Astrocyte (in vitro differentiated cells and primary cell): ENCODE measurements at regions not wholly inside any gene's neighbourhood (a gene's known extent, or its start where the extent isn't known, plus 50 kb on each side); places are given as distances from the start of the nearest gene placed in this dataset.

Experiments
- EZH2 ChIP-seq: IDR thresholded peaks from 2 replicates; pipeline ENCODE4 v1.6.1; 2012; ENCODE audit warnings: mild to moderate bottlenecking, low read length, inconsistent platforms; ENCODE audit not compliant: insufficient read depth
- TF ChIP-seq, protein P1 (sequence below): IDR thresholded peaks from 2 replicates; pipeline ENCODE4 v1.5.1; 2011; ENCODE audit warnings: low read depth, mild to moderate bottlenecking, inconsistent platforms, low read length, moderate library complexity; ENCODE audit not compliant: insufficient read depth

- TF ChIP-seq EZH2: no peak
- TF ChIP-seq, protein P1, sequence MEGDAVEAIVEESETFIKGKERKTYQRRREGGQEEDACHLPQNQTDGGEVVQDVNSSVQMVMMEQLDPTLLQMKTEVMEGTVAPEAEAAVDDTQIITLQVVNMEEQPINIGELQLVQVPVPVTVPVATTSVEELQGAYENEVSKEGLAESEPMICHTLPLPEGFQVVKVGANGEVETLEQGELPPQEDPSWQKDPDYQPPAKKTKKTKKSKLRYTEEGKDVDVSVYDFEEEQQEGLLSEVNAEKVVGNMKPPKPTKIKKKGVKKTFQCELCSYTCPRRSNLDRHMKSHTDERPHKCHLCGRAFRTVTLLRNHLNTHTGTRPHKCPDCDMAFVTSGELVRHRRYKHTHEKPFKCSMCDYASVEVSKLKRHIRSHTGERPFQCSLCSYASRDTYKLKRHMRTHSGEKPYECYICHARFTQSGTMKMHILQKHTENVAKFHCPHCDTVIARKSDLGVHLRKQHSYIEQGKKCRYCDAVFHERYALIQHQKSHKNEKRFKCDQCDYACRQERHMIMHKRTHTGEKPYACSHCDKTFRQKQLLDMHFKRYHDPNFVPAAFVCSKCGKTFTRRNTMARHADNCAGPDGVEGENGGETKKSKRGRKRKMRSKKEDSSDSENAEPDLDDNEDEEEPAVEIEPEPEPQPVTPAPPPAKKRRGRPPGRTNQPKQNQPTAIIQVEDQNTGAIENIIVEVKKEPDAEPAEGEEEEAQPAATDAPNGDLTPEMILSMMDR: no peak
Measured at GRCh38 chr5:130875656-130876055, 289.4 kb downstream of the HINT1 start.
